Thyroid gland (tissue), 4 donors: ENCODE measurements at regions not wholly inside any gene's neighbourhood (a gene's known extent, or its start where the extent isn't known, plus 50 kb on each side); places are given as distances from the start of the nearest gene placed in this dataset.

Experiments
- CTCF ChIP-seq, 6 experiments: fragments of 200-600 bp in 3 of 6; fragments of 450-650 bp in 3 of 6; sonication (generic) in 3 of 6; IDR thresholded peaks; one replicate each; pipeline ENCODE4 v1.5.1; 2016 to 2019; ENCODE audit warnings: antibody characterized with exemption in 6 of 6, mild to moderate bottlenecking in 2 of 6, inconsistent platforms in 1 of 6, moderate library complexity in 1 of 6
- POLR2A ChIP-seq, 2 donors: fragments of 450-650 bp; IDR thresholded peaks; one replicate each; pipeline ENCODE4 v1.6.1; 2017; ENCODE audit warnings: antibody characterized with exemption in 2 of 2, mild to moderate bottlenecking in 2 of 2, moderate library complexity in 1 of 2

DNA sequence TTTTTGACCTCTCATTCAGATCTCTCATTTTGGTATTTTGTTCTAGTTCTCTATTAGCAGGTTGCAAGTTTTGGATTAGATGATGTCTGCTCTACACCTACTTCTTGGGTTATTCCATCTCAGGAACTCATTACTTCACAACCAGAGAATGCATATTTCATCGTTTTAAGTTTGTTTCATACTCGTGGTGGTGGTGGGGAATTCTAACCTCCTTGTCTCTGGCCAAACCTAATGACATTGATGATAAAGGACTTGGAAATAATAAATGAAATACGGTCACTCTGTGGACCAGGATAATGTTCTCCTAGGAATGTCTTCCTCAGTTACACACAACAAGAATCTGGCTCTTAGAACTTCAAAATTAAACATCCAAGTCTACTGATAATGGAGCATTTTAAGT lies 115.2 kb downstream of the CDC42EP3 start:
- TF ChIP-seq POLR2A (IDR thresholded peaks at IDR 0.05) (no peak), CTCF (IDR thresholded peaks at IDR 0.05) (no peak)
